ENCODE measurements at regions not wholly inside any gene's neighbourhood (a gene's known extent, or its start where the extent isn't known, plus 50 kb on each side); places are given as distances from the start of the nearest gene placed in this dataset.
"Not testable (repeated sequence)": the region's sequence is repeated elsewhere in the genome, so short reads cannot be mapped to it uniquely, and the experiment has no call there.

DNA sequence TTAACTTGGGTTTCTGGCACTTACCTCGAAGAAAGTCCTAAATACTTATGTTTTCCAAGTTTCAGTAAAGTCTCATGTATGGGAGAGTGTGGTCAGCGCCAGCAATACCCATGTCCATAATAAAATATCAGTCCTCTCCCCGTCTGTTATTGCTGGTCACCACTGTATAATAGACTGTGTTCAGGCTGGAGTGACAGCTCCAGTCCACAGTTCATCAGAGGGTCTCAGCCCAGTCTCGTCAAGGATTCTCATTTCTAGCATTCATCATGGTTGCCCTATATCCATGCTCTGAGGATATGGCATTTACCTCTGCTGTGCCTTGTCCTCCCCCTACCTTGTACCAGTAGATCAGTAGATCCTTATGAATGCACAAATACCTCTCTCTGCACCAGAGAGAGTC, 384.5 kb downstream of the NPIPA7 start:
- no peak for DNase-seq (ENCODE audit: extremely low read depth, low read depth)
- TF ChIP-seq, protein P1, sequence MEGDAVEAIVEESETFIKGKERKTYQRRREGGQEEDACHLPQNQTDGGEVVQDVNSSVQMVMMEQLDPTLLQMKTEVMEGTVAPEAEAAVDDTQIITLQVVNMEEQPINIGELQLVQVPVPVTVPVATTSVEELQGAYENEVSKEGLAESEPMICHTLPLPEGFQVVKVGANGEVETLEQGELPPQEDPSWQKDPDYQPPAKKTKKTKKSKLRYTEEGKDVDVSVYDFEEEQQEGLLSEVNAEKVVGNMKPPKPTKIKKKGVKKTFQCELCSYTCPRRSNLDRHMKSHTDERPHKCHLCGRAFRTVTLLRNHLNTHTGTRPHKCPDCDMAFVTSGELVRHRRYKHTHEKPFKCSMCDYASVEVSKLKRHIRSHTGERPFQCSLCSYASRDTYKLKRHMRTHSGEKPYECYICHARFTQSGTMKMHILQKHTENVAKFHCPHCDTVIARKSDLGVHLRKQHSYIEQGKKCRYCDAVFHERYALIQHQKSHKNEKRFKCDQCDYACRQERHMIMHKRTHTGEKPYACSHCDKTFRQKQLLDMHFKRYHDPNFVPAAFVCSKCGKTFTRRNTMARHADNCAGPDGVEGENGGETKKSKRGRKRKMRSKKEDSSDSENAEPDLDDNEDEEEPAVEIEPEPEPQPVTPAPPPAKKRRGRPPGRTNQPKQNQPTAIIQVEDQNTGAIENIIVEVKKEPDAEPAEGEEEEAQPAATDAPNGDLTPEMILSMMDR (IDR thresholded peaks at IDR 0.05; ENCODE audit: low read depth, low read length), result no peak

DNA sequence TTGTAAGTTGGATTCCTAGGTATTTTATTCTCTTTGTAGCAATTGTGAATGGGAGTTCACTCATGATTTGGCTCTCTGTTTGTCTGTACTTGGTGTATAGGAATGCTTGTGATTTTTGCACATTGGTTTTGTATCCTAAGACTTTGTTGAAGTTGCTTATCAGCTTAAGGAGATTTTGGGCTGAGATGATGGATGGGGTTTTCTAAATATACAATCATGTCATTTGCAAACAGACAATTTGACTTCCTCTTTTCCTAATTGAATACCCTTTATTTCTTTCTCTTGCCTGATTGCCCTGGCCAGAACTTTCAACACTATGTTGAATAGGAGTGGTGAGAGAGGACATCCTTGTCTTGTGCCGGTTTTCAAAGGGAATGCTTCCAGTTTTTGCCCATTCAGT, 391.8 kb downstream of the NPIPA7 start:
- not testable (repeated sequence) for DNase-seq (ENCODE audit: extremely low read depth, low read depth)

DNA sequence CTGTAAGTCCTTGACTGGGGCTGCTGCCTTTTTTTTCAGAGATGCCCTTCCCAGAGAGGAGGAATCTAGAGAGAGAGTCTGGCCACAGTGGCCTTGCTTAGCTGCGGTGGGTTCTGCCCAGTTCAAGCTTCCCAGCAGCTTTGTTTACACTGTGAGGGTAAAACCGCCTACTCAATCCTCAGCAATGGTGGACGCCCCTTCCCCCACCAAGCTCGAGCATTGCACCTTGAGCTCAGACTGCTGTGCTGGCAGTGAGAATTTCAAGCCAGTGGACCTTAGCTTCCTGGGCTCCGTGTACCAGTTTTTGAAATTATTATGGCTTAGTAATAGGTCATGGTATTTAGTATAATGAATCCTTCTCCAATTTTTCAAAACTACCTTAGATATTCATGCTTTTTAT, 395.4 kb downstream of the NPIPA7 start:
- TF ChIP-seq, protein P1 (IDR thresholded peaks at IDR 0.05; ENCODE audit: low read depth, low read length), result no peak
- no peak for DNase-seq (ENCODE audit: extremely low read depth, low read depth)

GRCh38 chr16:16778332-16778731, 399.4 kb downstream of the NPIPA7 start:
- DNase-seq (ENCODE audit: extremely low read depth, low read depth), result no peak
- TF ChIP-seq, protein P1 (IDR thresholded peaks at IDR 0.05; ENCODE audit: low read depth, low read length), result no peak

- TF ChIP-seq, protein P1 (IDR thresholded peaks at IDR 0.05; ENCODE audit: low read depth, low read length), result no peak
- no peak for DNase-seq (ENCODE audit: extremely low read depth, low read depth)
Measured at GRCh38 chr16:16780588-16780987, 401.6 kb downstream of the NPIPA7 start.

- DNase-seq (ENCODE audit: extremely low read depth, low read depth), result no peak
- TF ChIP-seq, protein P1 (IDR thresholded peaks at IDR 0.05; ENCODE audit: low read depth, low read length), result no peak
Measured at GRCh38 chr16:16782153-16782552, 403.2 kb downstream of the NPIPA7 start.

GRCh38 chr16:16788004-16788403, 409.1 kb downstream of the NPIPA7 start:
- no peak for DNase-seq (ENCODE audit: extremely low read depth, low read depth)
- TF ChIP-seq, protein P1 (IDR thresholded peaks at IDR 0.05; ENCODE audit: low read depth, low read length), result no peak

GRCh38 chr16:16790597-16790996, 411.7 kb downstream of the NPIPA7 start:
- no peak for DNase-seq (ENCODE audit: extremely low read depth, low read depth)
- TF ChIP-seq, protein P1 (IDR thresholded peaks at IDR 0.05; ENCODE audit: low read depth, low read length), result no peak
